MV-4-11 (cell line): ENCODE measurements at regions not wholly inside any gene's neighbourhood (a gene's known extent, or its start where the extent isn't known, plus 50 kb on each side); places are given as distances from the start of the nearest gene placed in this dataset.

ENCODE experiments used
- DNase-seq: peaks from one replicate; lab custom pipeline; 2025; lab: John Stamatoyannopoulos, UW

- no peak for DNase-seq
Measured at GRCh38 chr3:22893101-22893500, 310.0 kb upstream of the UBE2E2 start.

- DNase-seq: no peak
Measured at GRCh38 chr3:22893644-22894325, 309.3 kb upstream of the UBE2E2 start.

- DNase-seq: no peak
Measured at GRCh38 chr3:22894865-22895264, 308.3 kb upstream of the UBE2E2 start.

GRCh38 chr3:22895671-22896070, 307.5 kb upstream of the UBE2E2 start:
- no peak for DNase-seq

- DNase-seq: no peak
Measured at GRCh38 chr3:22898558-22898957, 304.6 kb upstream of the UBE2E2 start.

GRCh38 chr3:22899441-22899840, 303.7 kb upstream of the UBE2E2 start:
- no peak for DNase-seq

- no peak for DNase-seq
Measured at GRCh38 chr3:22900296-22900695, 302.8 kb upstream of the UBE2E2 start.

GRCh38 chr3:22901684-22902083, 301.4 kb upstream of the UBE2E2 start:
- DNase-seq: no peak

- DNase-seq: no peak
Measured at GRCh38 chr3:22907161-22907780, 295.9 kb upstream of the UBE2E2 start.

GRCh38 chr3:22907796-22908195, 295.3 kb upstream of the UBE2E2 start:
- DNase-seq: no peak

GRCh38 chr3:22908989-22909507, 294.1 kb upstream of the UBE2E2 start:
- no peak for DNase-seq

GRCh38 chr3:22916933-22917332, 286.2 kb upstream of the UBE2E2 start:
- no peak for DNase-seq

GRCh38 chr3:22920006-22920405, 283.1 kb upstream of the UBE2E2 start:
- no peak for DNase-seq

GRCh38 chr3:22922317-22922716, 280.8 kb upstream of the UBE2E2 start:
- no peak for DNase-seq

GRCh38 chr3:22923711-22924110, 279.4 kb upstream of the UBE2E2 start:
- DNase-seq: no peak

GRCh38 chr3:22928216-22929110, 274.7 kb upstream of the UBE2E2 start:
- DNase-seq: no peak

- DNase-seq: no peak
Measured at GRCh38 chr3:22933051-22933840, 269.9 kb upstream of the UBE2E2 start.

- no peak for DNase-seq
Measured at GRCh38 chr3:22933841-22934116, 269.3 kb upstream of the UBE2E2 start.

GRCh38 chr3:22935040-22935439, 268.1 kb upstream of the UBE2E2 start:
- no peak for DNase-seq

- no peak for DNase-seq
Measured at GRCh38 chr3:22937536-22937935, 265.6 kb upstream of the UBE2E2 start.

- no peak for DNase-seq
Measured at GRCh38 chr3:22938739-22939138, 264.4 kb upstream of the UBE2E2 start.

GRCh38 chr3:22939349-22939748, 263.8 kb upstream of the UBE2E2 start:
- DNase-seq: no peak
